ENCODE measurements at regions not wholly inside any gene's neighbourhood (a gene's known extent, or its start where the extent isn't known, plus 50 kb on each side); places are given as distances from the start of the nearest gene placed in this dataset.

- H3K9me3 ChIP-seq = no peaks in the 10 kb centered on the region
- no peak for TF ChIP-seq CTCF (IDR thresholded peaks at IDR 0.05)
- no peak for DNase-seq (ENCODE audit: low spot score)
- no peaks in the 10 kb centered on the region for H3K27me3 ChIP-seq
- H3K27ac ChIP-seq = peak overlapping the region in 1 of 2 donors; percentile 66
- peaks cover 0 to 5% of the 10 kb centered on the region in 2 donors for H3K4me1 ChIP-seq
- no peak overlapping the region for H3K4me3 ChIP-seq
- H3K36me3 ChIP-seq = no peaks in the 10 kb centered on the region
Observed at GRCh38 chr6:118396969-118397368, 151.1 kb upstream of the PLN start.

- no peaks in the 10 kb centered on the region for H3K36me3 ChIP-seq
- no peak for DNase-seq (ENCODE audit: low spot score)
- no peaks in the 10 kb centered on the region for H3K27me3 ChIP-seq
- H3K9me3 ChIP-seq = no peaks in the 10 kb centered on the region
- H3K4me1 ChIP-seq = peaks cover 0 to 5% of the 10 kb centered on the region in 2 donors
- H3K4me3 ChIP-seq = no peak overlapping the region
- TF ChIP-seq CTCF (IDR thresholded peaks at IDR 0.05) = no peak
- peak overlapping the region; percentile 8 to 66 for H3K27ac ChIP-seq
Observed at GRCh38 chr6:118397671-118398465, 150.2 kb upstream of the PLN start.

GRCh38 chr6:118400098-118400497 is 148.0 kb upstream of the PLN start:
- Histone ChIP-seq H3K9me3 (no peaks in the 10 kb centered on the region), H3K27me3 (no peaks in the 10 kb centered on the region), H3K27ac (no peak overlapping the region), H3K36me3 (no peaks in the 10 kb centered on the region), H3K4me3 (no peak overlapping the region), H3K4me1 (peaks cover 0 to 5% of the 10 kb centered on the region in 2 donors)
- no peak for DNase-seq (ENCODE audit: low spot score)
- no peak for TF ChIP-seq CTCF (IDR thresholded peaks at IDR 0.05)

- Histone ChIP-seq H3K9me3 (no peaks in the 10 kb centered on the region), H3K4me3 (no peak overlapping the region), H3K4me1 (peaks cover 0 to 5% of the 10 kb centered on the region in 2 donors), H3K27me3 (no peaks in the 10 kb centered on the region), H3K27ac (no peak overlapping the region), H3K36me3 (no peaks in the 10 kb centered on the region)
- DNase-seq (ENCODE audit: low spot score) = no peak
- no peak for TF ChIP-seq CTCF (IDR thresholded peaks at IDR 0.05)
Observed at GRCh38 chr6:118400582-118400981, 147.5 kb upstream of the PLN start.

GRCh38 chr6:118401325-118401975 is 146.6 kb upstream of the PLN start:
- TF ChIP-seq CTCF (IDR thresholded peaks at IDR 0.05) = no peak
- Histone ChIP-seq H3K27me3 (no peaks in the 10 kb centered on the region), H3K36me3 (no peaks in the 10 kb centered on the region), H3K27ac (no peak overlapping the region), H3K4me3 (no peak overlapping the region), H3K4me1 (peaks cover 0 to 5% of the 10 kb centered on the region in 2 donors), H3K9me3 (no peaks in the 10 kb centered on the region)
- DNase-seq (ENCODE audit: low spot score) = no peak
